GM12878 (cell line): ENCODE measurements at regions not wholly inside any gene's neighbourhood (a gene's known extent, or its start where the extent isn't known, plus 50 kb on each side); places are given as distances from the start of the nearest gene placed in this dataset.

Experiments
- ATAC-seq: fragments of 200-7000 bp; cut with Tn5 transposase; 3 replicates; pipeline ENCODE4 v1.9.1; 2020; ENCODE audit warnings: mild to moderate bottlenecking, moderate library complexity
- BruUV-seq: library from RNA; stranded (reverse); fragments of 400-500 nt; replicated peaks from 2 replicates; lab custom pipeline; 2021; lab: Mats Ljungman, UMichigan
- CTCF ChIA-PET: fragments of 300-600 bp; sonication (Branson Sonifier 250); formaldehyde crosslinking; extraction: SDS; loops from one replicate; lab custom pipeline; 2021; ENCODE audit warnings: inconsistent platforms; lab: Yijun Ruan, JAX
- POLR2A ChIA-PET: fragments of 350-600 bp; formaldehyde crosslinking; extraction: SDS; loops from one replicate; lab custom pipeline; 2021; ENCODE audit warnings: inconsistent platforms; lab: Charles Lee
- RAD21 ChIA-PET: fragments of 300-600 bp; sonication (Branson Sonifier 250); formaldehyde crosslinking; loops from one replicate; lab custom pipeline; 2023; ENCODE audit warnings: antibody characterized with exemption; ENCODE audit not compliant: unreplicated experiment; lab: Charles Lee
- SMC1A ChIA-PET: fragments of 300-600 bp; sonication (Branson Sonifier 250); formaldehyde crosslinking; loops from one replicate; lab custom pipeline; 2023; ENCODE audit not compliant: unreplicated experiment, uncharacterized antibody; lab: Charles Lee
- DNase-seq: peaks from one replicate; pipeline ENCODE4 v3.0.0-alpha.2; 2011; ENCODE audit warnings: low read depth, low spot score
- FAIRE-seq: peaks from 3 replicates; lab custom pipeline; 2011; peaks lifted over from hg19 to GRCh38; lab: Jason Lieb, UNC
- H2AFZ ChIP-seq: 2 replicates; pipeline ENCODE4 v1.6.0; 2011; ENCODE audit warnings: low read depth, low read length, control low read depth; ENCODE audit not compliant: control insufficient read depth
- H3K27ac ChIP-seq: 2 replicates; pipeline ENCODE4 v1.5.1; 2011; ENCODE audit warnings: control low read depth; ENCODE audit not compliant: control insufficient read depth, insufficient read depth
- H3K27me3 ChIP-seq, 2 experiments: replicated peaks in 1 of 2; 2 replicates each; pipeline versions ENCODE4 v1.6.0 to v1.6.1; 2011; ENCODE audit warnings: low read length in 1 of 2; ENCODE audit not compliant: control insufficient read depth in 2 of 2, insufficient read depth in 2 of 2
- H3K36me3 ChIP-seq, 2 experiments: 2 replicates each; pipeline ENCODE4 v1.5.1; 2011; ENCODE audit warnings: low read length in 1 of 2; ENCODE audit not compliant: control insufficient read depth in 2 of 2, insufficient read depth in 2 of 2
- H3K4me1 ChIP-seq: 2 replicates; pipeline ENCODE4 v1.6.1; 2011; ENCODE audit warnings: mild to moderate bottlenecking, low read length, moderate library complexity, mixed read lengths; ENCODE audit not compliant: control insufficient read depth, insufficient read depth
- H3K4me2 ChIP-seq: 2 replicates; pipeline ENCODE4 v1.6.0; 2011; ENCODE audit warnings: control low read depth; ENCODE audit not compliant: control insufficient read depth, insufficient read depth
- H3K4me3 ChIP-seq: fragments of 200-600 bp; sonication (generic); 2 replicates; pipeline ENCODE4 v1.5.1; 2016
- H3K79me2 ChIP-seq: 2 replicates; pipeline ENCODE4 v1.6.0; 2011; ENCODE audit warnings: low read length; ENCODE audit not compliant: control insufficient read depth, insufficient read depth
- H3K9ac ChIP-seq: 2 replicates; pipeline ENCODE4 v1.8.0; 2011; ENCODE audit warnings: low read length, control low read depth, mixed read lengths; ENCODE audit not compliant: control insufficient read depth, insufficient read depth
- H3K9me3 ChIP-seq: replicated peaks from 3 replicates; pipeline ENCODE4 v1.5.1; 2011; ENCODE audit warnings: mild to moderate bottlenecking, low read length; ENCODE audit not compliant: control insufficient read depth, insufficient read depth
- H4K20me1 ChIP-seq: 2 replicates; pipeline ENCODE4 v1.6.0; 2011; ENCODE audit not compliant: control insufficient read depth, insufficient read depth
- BCL3 ChIP-seq: IDR thresholded peaks from 2 replicates; pipeline ENCODE4 v1.6.1; 2011; ENCODE audit warnings: borderline replicate concordance, low read depth, mild to moderate bottlenecking, moderate library complexity, low read length; ENCODE audit not compliant: insufficient read depth, poor library complexity, severe bottlenecking
- KDM1A ChIP-seq: fragments of 200-600 bp; sonication (generic); IDR thresholded peaks from 2 replicates; pipeline ENCODE4 v1.6.1; 2016; ENCODE audit warnings: borderline replicate concordance
- SMARCA5 ChIP-seq: fragments of 450-650 bp; IDR thresholded peaks from 2 replicates; pipeline ENCODE4 v1.6.1; 2017; ENCODE audit warnings: mild to moderate bottlenecking
- SMC3 ChIP-seq: IDR thresholded peaks from 2 replicates; pipeline ENCODE4 v1.6.1; 2011; ENCODE audit warnings: low read length, improper control_type of control experiment, borderline replicate concordance
- SREBF1 ChIP-seq: IDR thresholded peaks from 2 replicates; pipeline ENCODE4 v1.6.1; 2012; ENCODE audit warnings: mild to moderate bottlenecking, low read length
- TCF7 ChIP-seq: IDR thresholded peaks from 2 replicates; pipeline ENCODE4 v1.6.1; 2014; ENCODE audit warnings: antibody characterized with exemption, borderline replicate concordance
- YBX1 ChIP-seq: fragments of 450-650 bp; IDR thresholded peaks from 2 replicates; pipeline ENCODE4 v1.6.1; 2016; ENCODE audit warnings: antibody characterized with exemption
- ZBTB4 ChIP-seq: fragments of 450-650 bp; formaldehyde crosslinking; IDR thresholded peaks from 2 replicates; pipeline ENCODE4 v1.4.0; 2022; ENCODE audit warnings: mild to moderate bottlenecking, moderate library complexity
- in situ Hi-C: fragments of 300-500 bp; cut with MboI; formaldehyde crosslinking; loops from 9 replicates; pipeline ENCODE4 v1.14.3; 2018; ENCODE audit warnings: mixed read lengths
- intact Hi-C: fragments of 100-400 bp; cut with micrococcal nuclease; formaldehyde crosslinking; loops from one replicate; pipeline ENCODE4 v1.14.2; 2022; ENCODE audit not compliant: unreplicated experiment
- TF ChIP-seq, protein P1 (sequence below): fragments of 450-650 bp; IDR thresholded peaks from 2 replicates; pipeline ENCODE4 v1.6.1; 2017; ENCODE audit warnings: antibody characterized with exemption, mild to moderate bottlenecking, moderate library complexity
- TF ChIP-seq, protein P2 (sequence below): fragments of 450-650 bp; IDR thresholded peaks from 2 replicates; pipeline ENCODE4 v1.6.1; 2016; ENCODE audit warnings: mild to moderate bottlenecking
- TF ChIP-seq, protein P3 (sequence below): IDR thresholded peaks from 2 replicates; pipeline ENCODE4 v1.6.1; 2012; ENCODE audit warnings: low read length, inconsistent platforms

DNA sequence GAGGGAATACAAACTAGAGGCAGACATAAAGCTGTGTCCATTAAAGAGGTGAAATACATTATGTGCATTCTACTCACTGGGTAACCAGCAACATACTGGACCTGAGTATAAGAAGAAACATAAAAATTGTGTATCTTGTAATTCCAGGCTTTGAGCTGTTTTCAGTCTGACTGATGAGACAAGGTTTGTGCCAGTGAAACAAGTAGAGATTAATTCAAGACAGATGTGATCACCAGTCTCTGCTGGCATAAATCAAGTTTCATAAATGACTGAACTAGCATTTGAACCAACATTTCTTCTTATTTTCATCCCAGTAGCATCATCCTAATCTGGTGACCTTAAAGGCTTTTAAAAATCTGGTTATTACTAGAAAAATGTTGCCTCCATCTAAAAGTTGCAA lies 108.8 kb upstream of the RPL38 start:
- TF ChIP-seq SMARCA5 (no peak), SMC3 (no peak), KDM1A (no peak), TCF7 (no peak), SREBF1 (no peak), ZBTB4 (CRISPR knock-in tag) (no peak), BCL3 (no peak), YBX1 (no peak)
- TF ChIP-seq, protein P1, sequence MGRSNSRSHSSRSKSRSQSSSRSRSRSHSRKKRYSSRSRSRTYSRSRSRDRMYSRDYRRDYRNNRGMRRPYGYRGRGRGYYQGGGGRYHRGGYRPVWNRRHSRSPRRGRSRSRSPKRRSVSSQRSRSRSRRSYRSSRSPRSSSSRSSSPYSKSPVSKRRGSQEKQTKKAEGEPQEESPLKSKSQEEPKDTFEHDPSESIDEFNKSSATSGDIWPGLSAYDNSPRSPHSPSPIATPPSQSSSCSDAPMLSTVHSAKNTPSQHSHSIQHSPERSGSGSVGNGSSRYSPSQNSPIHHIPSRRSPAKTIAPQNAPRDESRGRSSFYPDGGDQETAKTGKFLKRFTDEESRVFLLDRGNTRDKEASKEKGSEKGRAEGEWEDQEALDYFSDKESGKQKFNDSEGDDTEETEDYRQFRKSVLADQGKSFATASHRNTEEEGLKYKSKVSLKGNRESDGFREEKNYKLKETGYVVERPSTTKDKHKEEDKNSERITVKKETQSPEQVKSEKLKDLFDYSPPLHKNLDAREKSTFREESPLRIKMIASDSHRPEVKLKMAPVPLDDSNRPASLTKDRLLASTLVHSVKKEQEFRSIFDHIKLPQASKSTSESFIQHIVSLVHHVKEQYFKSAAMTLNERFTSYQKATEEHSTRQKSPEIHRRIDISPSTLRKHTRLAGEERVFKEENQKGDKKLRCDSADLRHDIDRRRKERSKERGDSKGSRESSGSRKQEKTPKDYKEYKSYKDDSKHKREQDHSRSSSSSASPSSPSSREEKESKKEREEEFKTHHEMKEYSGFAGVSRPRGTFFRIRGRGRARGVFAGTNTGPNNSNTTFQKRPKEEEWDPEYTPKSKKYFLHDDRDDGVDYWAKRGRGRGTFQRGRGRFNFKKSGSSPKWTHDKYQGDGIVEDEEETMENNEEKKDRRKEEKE = no peak
- TF ChIP-seq, protein P2, sequence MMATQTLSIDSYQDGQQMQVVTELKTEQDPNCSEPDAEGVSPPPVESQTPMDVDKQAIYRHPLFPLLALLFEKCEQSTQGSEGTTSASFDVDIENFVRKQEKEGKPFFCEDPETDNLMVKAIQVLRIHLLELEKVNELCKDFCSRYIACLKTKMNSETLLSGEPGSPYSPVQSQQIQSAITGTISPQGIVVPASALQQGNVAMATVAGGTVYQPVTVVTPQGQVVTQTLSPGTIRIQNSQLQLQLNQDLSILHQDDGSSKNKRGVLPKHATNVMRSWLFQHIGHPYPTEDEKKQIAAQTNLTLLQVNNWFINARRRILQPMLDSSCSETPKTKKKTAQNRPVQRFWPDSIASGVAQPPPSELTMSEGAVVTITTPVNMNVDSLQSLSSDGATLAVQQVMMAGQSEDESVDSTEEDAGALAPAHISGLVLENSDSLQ = no peak
- TF ChIP-seq, protein P3, sequence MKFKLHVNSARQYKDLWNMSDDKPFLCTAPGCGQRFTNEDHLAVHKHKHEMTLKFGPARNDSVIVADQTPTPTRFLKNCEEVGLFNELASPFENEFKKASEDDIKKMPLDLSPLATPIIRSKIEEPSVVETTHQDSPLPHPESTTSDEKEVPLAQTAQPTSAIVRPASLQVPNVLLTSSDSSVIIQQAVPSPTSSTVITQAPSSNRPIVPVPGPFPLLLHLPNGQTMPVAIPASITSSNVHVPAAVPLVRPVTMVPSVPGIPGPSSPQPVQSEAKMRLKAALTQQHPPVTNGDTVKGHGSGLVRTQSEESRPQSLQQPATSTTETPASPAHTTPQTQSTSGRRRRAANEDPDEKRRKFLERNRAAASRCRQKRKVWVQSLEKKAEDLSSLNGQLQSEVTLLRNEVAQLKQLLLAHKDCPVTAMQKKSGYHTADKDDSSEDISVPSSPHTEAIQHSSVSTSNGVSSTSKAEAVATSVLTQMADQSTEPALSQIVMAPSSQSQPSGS = no peak
- in situ Hi-C loops = no loop called here
- Histone ChIP-seq H3K4me1 (no peaks in the 10 kb centered on the region), H3K27ac (no peak overlapping the region), H3K4me3 (no peak overlapping the region), H3K79me2 (no peaks in the 10 kb centered on the region), H3K4me2 (no peak overlapping the region), H3K36me3 (no peaks in the 10 kb centered on the region), H3K9ac (no peak overlapping the region), H4K20me1 (no peaks in the 10 kb centered on the region; the same call in 1 of the 2 replicates), H2AFZ (no peak overlapping the region), H3K27me3 (peaks cover 0 to 5% of the 10 kb centered on the region in 2 experiments; a peak in 3 of 4 replicates), H3K9me3 (no peaks in the 10 kb centered on the region)
- no peak for ATAC-seq
- ChIA-PET SMC1A (no interaction called here), RAD21 (no interaction called here), CTCF (interaction anchor here (0.5 kb wide), 1 partner anchor 497 kb away, joined by 3 read pairs; no protein-coding TSS in a partner anchor), POLR2A (no interaction called here)
- no peak for FAIRE-seq
- BruUV-seq = no TSS peak
- intact Hi-C loops = no loop called here
- no peak for DNase-seq
